Endothelial cell of umbilical vein (primary cell): ENCODE measurements at regions not wholly inside any gene's neighbourhood (a gene's known extent, or its start where the extent isn't known, plus 50 kb on each side); places are given as distances from the start of the nearest gene placed in this dataset.

Experiments
- BruUV-seq: library from RNA; stranded (reverse); fragments of 400-500 nt; replicated peaks from 2 replicates; lab custom pipeline; 2021; lab: Mats Ljungman, UMichigan
- CTCF ChIA-PET: fragments of 300-600, 350-600 bp; sonication (Branson Sonifier 250); formaldehyde crosslinking; loops from one replicate; lab custom pipeline; 2021; ENCODE audit warnings: antibody characterized with exemption, inconsistent platforms; lab: Charles Lee
- POLR2A ChIA-PET: fragments of 300-600, 350-600 bp; sonication (Branson Sonifier 250); formaldehyde crosslinking; loops from one replicate; lab custom pipeline; 2021; ENCODE audit warnings: antibody characterized with exemption, inconsistent platforms; lab: Charles Lee
- DNase-seq: peaks from one replicate; pipeline ENCODE4 v3.0.0-alpha.2; 2011; ENCODE audit warnings: low read depth, low spot score
- FAIRE-seq: peaks from 2 replicates; lab custom pipeline; 2011; peaks lifted over from hg19 to GRCh38; lab: Jason Lieb, UNC
- H2AFZ ChIP-seq: 2 replicates; pipeline ENCODE4 v1.6.0; 2012; ENCODE audit warnings: low read depth, low read length, control low read depth, inconsistent platforms
- H3K27ac ChIP-seq: 2 replicates; pipeline ENCODE4 v1.5.1; 2011; ENCODE audit warnings: low read depth, mild to moderate bottlenecking, control low read depth, low read length, moderate library complexity; ENCODE audit not compliant: insufficient read depth
- H3K27me3 ChIP-seq, 2 experiments: 2 replicates each; pipeline versions ENCODE4 v1.6.0 to v1.6.1; 2011; ENCODE audit warnings: low read length in 2 of 2, mixed read lengths in 1 of 2; ENCODE audit not compliant: control insufficient read depth in 2 of 2, insufficient read depth in 2 of 2
- H3K36me3 ChIP-seq, 2 experiments: 2 replicates in 1 of 2; 3 replicates in 1 of 2; pipeline ENCODE4 v1.5.1; 2011; ENCODE audit warnings: low read length in 2 of 2, mild to moderate bottlenecking in 1 of 2, moderate library complexity in 1 of 2; ENCODE audit not compliant: control insufficient read depth in 2 of 2, insufficient read depth in 2 of 2; ENCODE audit errors: extremely low read depth in 1 of 2
- H3K4me1 ChIP-seq: 3 replicates; pipeline ENCODE4 v1.5.1; 2011; ENCODE audit warnings: mild to moderate bottlenecking, low read length; ENCODE audit not compliant: control insufficient read depth, insufficient read depth; ENCODE audit errors: extremely low read depth
- H3K4me2 ChIP-seq: 2 replicates; pipeline ENCODE4 v1.6.1; 2011; ENCODE audit warnings: low read length, control low read depth, mixed read lengths; ENCODE audit not compliant: insufficient read depth
- H3K4me3 ChIP-seq, 3 experiments: fragments of 200-600 bp in 1 of 3; sonication (generic), shearing (Covaris generic) in 1 of 3; replicated peaks in 1 of 3; 2 replicates each; pipeline ENCODE4 v1.5.1; 2011 to 2016; ENCODE audit warnings: control low read depth in 3 of 3, low read length in 3 of 3, mild to moderate bottlenecking in 2 of 3, inconsistent platforms in 1 of 3, low read depth in 1 of 3, moderate library complexity in 1 of 3; ENCODE audit not compliant: insufficient read depth in 1 of 3
- H3K79me2 ChIP-seq: 2 replicates; pipeline ENCODE4 v1.6.0; 2012; ENCODE audit warnings: low read length, inconsistent platforms; ENCODE audit not compliant: control insufficient read depth, insufficient read depth
- H3K9ac ChIP-seq: replicated peaks from 2 replicates; pipeline ENCODE3; 2011; ENCODE audit warnings: low read length, control low read depth; ENCODE audit not compliant: insufficient read depth; ENCODE audit errors: extremely low read depth
- H3K9me1 ChIP-seq: replicated peaks from 3 replicates; pipeline ENCODE4 v1.6.0; 2011; ENCODE audit warnings: mild to moderate bottlenecking, low read length; ENCODE audit not compliant: control insufficient read depth, insufficient read depth; ENCODE audit errors: extremely low read depth
- H3K9me3 ChIP-seq: replicated peaks from 2 replicates; pipeline ENCODE4 v1.5.1; 2012; ENCODE audit warnings: low read length, inconsistent platforms; ENCODE audit not compliant: control insufficient read depth, insufficient read depth
- H4K20me1 ChIP-seq: replicated peaks from 2 replicates; pipeline ENCODE3; 2011; ENCODE audit warnings: mild to moderate bottlenecking, low read length; ENCODE audit not compliant: control insufficient read depth, insufficient read depth; ENCODE audit errors: extremely low read depth
- EZH2 ChIP-seq: IDR thresholded peaks from 2 replicates; pipeline ENCODE4 v1.6.1; 2012; ENCODE audit warnings: borderline replicate concordance, low read depth, mild to moderate bottlenecking, moderate library complexity, low read length, inconsistent platforms; ENCODE audit not compliant: severe bottlenecking
- FOS ChIP-seq: IDR thresholded peaks from 2 replicates; pipeline ENCODE4 v1.6.1; 2011; ENCODE audit warnings: mild to moderate bottlenecking, low read length, moderate library complexity, borderline replicate concordance; ENCODE audit not compliant: insufficient read depth
- GATA2 ChIP-seq: IDR thresholded peaks from 2 replicates; pipeline ENCODE4 v1.7.0; 2011; ENCODE audit warnings: low read depth, mild to moderate bottlenecking, moderate library complexity, mixed read lengths, low read length; ENCODE audit not compliant: insufficient read length, insufficient read depth
- JUN ChIP-seq: IDR thresholded peaks from 2 replicates; pipeline ENCODE4 v1.6.1; 2011; ENCODE audit warnings: borderline replicate concordance, low read depth; ENCODE audit not compliant: insufficient read length, insufficient read depth
- MYC ChIP-seq: IDR thresholded peaks from one replicate; pipeline ENCODE4 v1.6.1; 2011; ENCODE audit warnings: mild to moderate bottlenecking, low read depth, low read length
- POLR2A ChIP-seq: IDR thresholded peaks from 2 replicates; pipeline ENCODE4 v1.6.1; 2012; ENCODE audit warnings: low read depth, mild to moderate bottlenecking, control low read depth, low read length
- POLR2AphosphoS5 ChIP-seq: IDR thresholded peaks from 2 replicates; pipeline ENCODE4 v1.6.1; 2012; ENCODE audit warnings: low read depth, mild to moderate bottlenecking, control low read depth, low read length, moderate library complexity; ENCODE audit not compliant: insufficient read depth
- dilution Hi-C: fragments of 300-500 bp; cut with MboI; formaldehyde crosslinking; loops from one replicate; pipeline ENCODE4 v1.15.0; 2019; ENCODE audit warnings: low sequenced_read_pairs; ENCODE audit not compliant: extremely low pct_ligation_motif_present
- intact Hi-C: fragments of 100-400 bp; cut with micrococcal nuclease; formaldehyde crosslinking; loops from one replicate; pipeline ENCODE4 v1.10.0; 2022
- TF ChIP-seq, protein P1 (sequence below), 2 donors: IDR thresholded peaks; 1 replicate in 1 of 2; 2 replicates in 1 of 2; pipeline ENCODE4 v1.5.1; 2011; ENCODE audit warnings: low read length in 2 of 2, mild to moderate bottlenecking in 2 of 2, moderate library complexity in 2 of 2, control low read depth in 1 of 2, inconsistent platforms in 1 of 2, low read depth in 1 of 2; ENCODE audit not compliant: insufficient read depth in 1 of 2; ENCODE audit errors: extremely low read depth in 1 of 2
- TF ChIP-seq, protein P2 (sequence below): IDR thresholded peaks from 2 replicates; pipeline ENCODE4 v1.6.1; 2011; ENCODE audit not compliant: insufficient read depth, insufficient read length

- no peak for TF ChIP-seq MYC
- no peak for TF ChIP-seq EZH2
- TF ChIP-seq, protein P1, sequence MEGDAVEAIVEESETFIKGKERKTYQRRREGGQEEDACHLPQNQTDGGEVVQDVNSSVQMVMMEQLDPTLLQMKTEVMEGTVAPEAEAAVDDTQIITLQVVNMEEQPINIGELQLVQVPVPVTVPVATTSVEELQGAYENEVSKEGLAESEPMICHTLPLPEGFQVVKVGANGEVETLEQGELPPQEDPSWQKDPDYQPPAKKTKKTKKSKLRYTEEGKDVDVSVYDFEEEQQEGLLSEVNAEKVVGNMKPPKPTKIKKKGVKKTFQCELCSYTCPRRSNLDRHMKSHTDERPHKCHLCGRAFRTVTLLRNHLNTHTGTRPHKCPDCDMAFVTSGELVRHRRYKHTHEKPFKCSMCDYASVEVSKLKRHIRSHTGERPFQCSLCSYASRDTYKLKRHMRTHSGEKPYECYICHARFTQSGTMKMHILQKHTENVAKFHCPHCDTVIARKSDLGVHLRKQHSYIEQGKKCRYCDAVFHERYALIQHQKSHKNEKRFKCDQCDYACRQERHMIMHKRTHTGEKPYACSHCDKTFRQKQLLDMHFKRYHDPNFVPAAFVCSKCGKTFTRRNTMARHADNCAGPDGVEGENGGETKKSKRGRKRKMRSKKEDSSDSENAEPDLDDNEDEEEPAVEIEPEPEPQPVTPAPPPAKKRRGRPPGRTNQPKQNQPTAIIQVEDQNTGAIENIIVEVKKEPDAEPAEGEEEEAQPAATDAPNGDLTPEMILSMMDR (IDR thresholded peaks at IDR 0.05; ENCODE audit: extremely low read depth in 1 of 2, insufficient read depth in 1 of 2, low read depth in 1 of 2, low read length in 2 of 2) = no peak
- TF ChIP-seq, protein P2, sequence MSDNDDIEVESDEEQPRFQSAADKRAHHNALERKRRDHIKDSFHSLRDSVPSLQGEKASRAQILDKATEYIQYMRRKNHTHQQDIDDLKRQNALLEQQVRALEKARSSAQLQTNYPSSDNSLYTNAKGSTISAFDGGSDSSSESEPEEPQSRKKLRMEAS = no peak
- TF ChIP-seq JUN = no peak
- no peak for TF ChIP-seq GATA2
- no peak for TF ChIP-seq POLR2AphosphoS5
- no peak for TF ChIP-seq POLR2A
- TF ChIP-seq FOS = no peak
- Histone ChIP-seq H3K79me2 (no peaks in the 10 kb centered on the region), H3K27ac (no peak overlapping the region), H3K36me3 (no peaks in the 10 kb centered on the region), H2AFZ (no peak overlapping the region), H3K4me1 (no peaks in the 10 kb centered on the region), H3K9ac (no peak overlapping the region), H3K27me3 (no peaks in the 10 kb centered on the region), H3K4me2 (no peak overlapping the region), H3K9me1 (no peaks in the 10 kb centered on the region), H3K4me3 (no peak overlapping the region), H4K20me1 (no peaks in the 10 kb centered on the region), H3K9me3 (peaks cover 2% of the 10 kb centered on the region)
- DNase-seq (no peak), FAIRE-seq (no peak)
- dilution Hi-C loops (no loop called here), intact Hi-C loops (no loop called here)
- ChIA-PET CTCF (no interaction called here), POLR2A (no interaction called here)
- no TSS peak for BruUV-seq
These were observed 154.4 kb upstream of the COX7C start for GRCh38 chr5:86463339-86463738.
